ENCODE measurements at regions not wholly inside any gene's neighbourhood (a gene's known extent, or its start where the extent isn't known, plus 50 kb on each side); places are given as distances from the start of the nearest gene placed in this dataset.

DNA sequence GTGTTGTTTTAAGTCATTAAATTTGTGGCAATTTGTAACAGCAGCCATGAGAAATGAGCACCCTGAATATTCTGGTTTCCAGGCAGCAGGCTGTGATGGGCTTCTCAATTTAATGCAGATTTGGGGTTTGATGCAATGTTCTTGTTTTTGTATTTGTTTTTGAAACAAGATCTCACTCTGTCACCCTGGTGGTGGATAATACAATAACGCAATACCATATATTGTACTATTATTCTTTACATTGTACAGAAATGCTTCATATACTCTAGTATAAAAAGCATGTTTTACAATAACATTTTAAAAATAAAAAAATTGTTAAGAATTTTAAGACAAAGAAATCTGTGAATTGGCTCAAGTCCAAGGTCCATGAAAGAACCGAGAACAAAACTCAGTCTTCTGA lies 129.1 kb downstream of the USP46 start:
- TF ChIP-seq POLR2A (IDR thresholded peaks at IDR 0.05), result no peak
- TF ChIP-seq POLR2AphosphoS5 (IDR thresholded peaks at IDR 0.05), result no peak
- TF ChIP-seq, protein P1, sequence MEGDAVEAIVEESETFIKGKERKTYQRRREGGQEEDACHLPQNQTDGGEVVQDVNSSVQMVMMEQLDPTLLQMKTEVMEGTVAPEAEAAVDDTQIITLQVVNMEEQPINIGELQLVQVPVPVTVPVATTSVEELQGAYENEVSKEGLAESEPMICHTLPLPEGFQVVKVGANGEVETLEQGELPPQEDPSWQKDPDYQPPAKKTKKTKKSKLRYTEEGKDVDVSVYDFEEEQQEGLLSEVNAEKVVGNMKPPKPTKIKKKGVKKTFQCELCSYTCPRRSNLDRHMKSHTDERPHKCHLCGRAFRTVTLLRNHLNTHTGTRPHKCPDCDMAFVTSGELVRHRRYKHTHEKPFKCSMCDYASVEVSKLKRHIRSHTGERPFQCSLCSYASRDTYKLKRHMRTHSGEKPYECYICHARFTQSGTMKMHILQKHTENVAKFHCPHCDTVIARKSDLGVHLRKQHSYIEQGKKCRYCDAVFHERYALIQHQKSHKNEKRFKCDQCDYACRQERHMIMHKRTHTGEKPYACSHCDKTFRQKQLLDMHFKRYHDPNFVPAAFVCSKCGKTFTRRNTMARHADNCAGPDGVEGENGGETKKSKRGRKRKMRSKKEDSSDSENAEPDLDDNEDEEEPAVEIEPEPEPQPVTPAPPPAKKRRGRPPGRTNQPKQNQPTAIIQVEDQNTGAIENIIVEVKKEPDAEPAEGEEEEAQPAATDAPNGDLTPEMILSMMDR (IDR thresholded peaks at IDR 0.05), result no peak
